CD14-positive monocyte (primary cell): ENCODE measurements at regions not wholly inside any gene's neighbourhood (a gene's known extent, or its start where the extent isn't known, plus 50 kb on each side); places are given as distances from the start of the nearest gene placed in this dataset.

ENCODE experiments used
- DNase-seq, 3 donors: peaks; one replicate each; pipeline ENCODE4 v3.0.0-alpha.2; 2011 to 2022
- H2AFZ ChIP-seq: 2 replicates; pipeline ENCODE4 v1.6.0; 2012; ENCODE audit warnings: mild to moderate bottlenecking, low read depth, low read length, inconsistent platforms; ENCODE audit not compliant: insufficient read depth, poor library complexity, severe bottlenecking
- H3K27ac ChIP-seq, 2 donors: 1 replicate in 1 of 2; 2 replicates in 1 of 2; pipeline ENCODE4 v1.5.1; 2012 to 2013; ENCODE audit warnings: low read length in 2 of 2, control low read depth in 1 of 2, inconsistent platforms in 1 of 2, low read depth in 1 of 2, mild to moderate bottlenecking in 1 of 2
- H3K27me3 ChIP-seq, 2 donors: one replicate each; pipeline versions ENCODE4 v1.6.0 to v1.6.1; 2011 to 2013; ENCODE audit warnings: low read length in 2 of 2; ENCODE audit not compliant: control insufficient read depth in 2 of 2, insufficient read depth in 2 of 2
- H3K36me3 ChIP-seq, 2 donors: replicated peaks in 1 of 2; 1 replicate in 1 of 2; 2 replicates in 1 of 2; pipeline versions ENCODE4 v1.5.1 to v1.6.1; 2012 to 2013; ENCODE audit warnings: low read length in 2 of 2, control low read depth in 1 of 2, inconsistent platforms in 1 of 2, mild to moderate bottlenecking in 1 of 2; ENCODE audit not compliant: insufficient read depth in 2 of 2, control insufficient read depth in 1 of 2
- H3K4me1 ChIP-seq, 2 donors: 1 replicate in 1 of 2; 2 replicates in 1 of 2; pipeline versions ENCODE4 v1.5.1 to v1.6.1; 2012 to 2013; ENCODE audit warnings: low read length in 2 of 2, control low read depth in 1 of 2, inconsistent platforms in 1 of 2, mild to moderate bottlenecking in 1 of 2, moderate library complexity in 1 of 2; ENCODE audit not compliant: insufficient read depth in 2 of 2, control insufficient read depth in 1 of 2
- H3K4me2 ChIP-seq: replicated peaks from 2 replicates; pipeline ENCODE3; 2012; ENCODE audit warnings: low read length, moderate library complexity, mild to moderate bottlenecking; ENCODE audit not compliant: poor library complexity, severe bottlenecking; ENCODE audit errors: extremely low read depth
- H3K4me3 ChIP-seq, 3 experiments: fragments of 200-600 bp in 1 of 3; sonication (generic) in 1 of 3; replicated peaks in 1 of 3; 1 replicate in 2 of 3; 2 replicates in 1 of 3; pipeline ENCODE4 v1.5.1; 2011 to 2013; ENCODE audit warnings: low read length in 3 of 3, mild to moderate bottlenecking in 3 of 3, control low read depth in 2 of 3, low read depth in 2 of 3, inconsistent platforms in 1 of 3, moderate library complexity in 1 of 3
- H3K79me2 ChIP-seq: 2 replicates; pipeline ENCODE4 v1.6.0; 2012; ENCODE audit warnings: mild to moderate bottlenecking, control low read depth, inconsistent platforms, low read length, moderate library complexity; ENCODE audit not compliant: insufficient read depth
- H3K9ac ChIP-seq: 2 replicates; pipeline ENCODE4 v1.6.0; 2017; ENCODE audit warnings: low read length, mild to moderate bottlenecking; ENCODE audit not compliant: insufficient read depth, poor library complexity, severe bottlenecking
- H3K9me3 ChIP-seq, 2 donors: replicated peaks in 1 of 2; 1 replicate in 1 of 2; 2 replicates in 1 of 2; pipeline versions ENCODE4 v1.5.1 to v1.6.1; 2012 to 2013; ENCODE audit warnings: low read length in 2 of 2, control low read depth in 1 of 2; ENCODE audit not compliant: control insufficient read depth in 1 of 2, insufficient read depth in 1 of 2
- H4K20me1 ChIP-seq: 2 replicates; pipeline ENCODE4 v1.6.0; 2012; ENCODE audit warnings: mild to moderate bottlenecking, low read length, control low read depth, moderate library complexity; ENCODE audit not compliant: insufficient read depth
- H3K27ac Mint-ChIP-seq, 7 donors: one replicate each; pipeline ENCODE4 v1.8.0; 2020; ENCODE audit warnings: mild to moderate bottlenecking in 7 of 7, mixed read lengths in 7 of 7, moderate library complexity in 6 of 7, inconsistent platforms in 2 of 7
- H3K27me3 Mint-ChIP-seq, 3 donors: one replicate each; pipeline ENCODE4 v1.8.0; 2021 to 2022; ENCODE audit warnings: low read depth in 3 of 3, mild to moderate bottlenecking in 3 of 3, mixed read lengths in 3 of 3, moderate library complexity in 3 of 3, inconsistent platforms in 1 of 3
- H3K36me3 Mint-ChIP-seq, 2 donors: one replicate each; pipeline ENCODE4 v1.8.0; 2020; ENCODE audit warnings: mixed read lengths in 2 of 2, inconsistent platforms in 1 of 2, mild to moderate bottlenecking in 1 of 2
- H3K4me1 Mint-ChIP-seq: one replicate; pipeline ENCODE4 v1.8.0; 2020; ENCODE audit warnings: mild to moderate bottlenecking, mixed read lengths
- H3K4me3 Mint-ChIP-seq, 2 donors: one replicate each; pipeline ENCODE4 v1.8.0; 2020; ENCODE audit warnings: mild to moderate bottlenecking in 2 of 2, mixed read lengths in 2 of 2, moderate library complexity in 1 of 2
- H3K9me3 Mint-ChIP-seq, 7 donors: one replicate each; pipeline ENCODE4 v1.8.0; 2020 to 2022; ENCODE audit warnings: mixed read lengths in 7 of 7, mild to moderate bottlenecking in 6 of 7, moderate library complexity in 6 of 7, inconsistent platforms in 2 of 7
- CTCF ChIP-seq: fragments of 200-600 bp; IDR thresholded peaks from one replicate; pipeline ENCODE4 v1.8.0; 2022; ENCODE audit warnings: antibody characterized with exemption, mild to moderate bottlenecking
- WGBS: methylation state at CpG from one replicate; pipeline ENCODE4 v1.1.5; 2013; ENCODE audit warnings: missing lambda C conversion rate; ENCODE audit not compliant: insufficient coverage; 5-methylcytosine and 5-hydroxymethylcytosine counted together
- intact Hi-C, 2 donors: fragments of 100-400 bp; cut with micrococcal nuclease; formaldehyde crosslinking; loops; one replicate each; pipeline versions ENCODE4 v1.15.0 to v1.15.1; 2023

GRCh38 chr3:177961784-177962183 lies 574.5 kb upstream of the KCNMB2 start:
- TF ChIP-seq CTCF, result no peak
- Mint-ChIP-seq H3K4me3 (no peak overlapping the region), H3K27me3 (no peaks in the 10 kb centered on the region), H3K4me1 (peaks cover 4% of the 10 kb centered on the region), H3K36me3 (no peaks in the 10 kb centered on the region), H3K27ac (no peak overlapping the region), H3K9me3 (peaks cover 0 to 2% (median 0%) of the 10 kb centered on the region in 7 donors)
- Histone ChIP-seq H4K20me1 (no peaks in the 10 kb centered on the region), H3K4me3 (no peak overlapping the region), H3K27ac (no peak overlapping the region), H2AFZ (no peak overlapping the region), H3K79me2 (no peaks in the 10 kb centered on the region), H3K36me3 (no peaks in the 10 kb centered on the region), H3K27me3 (no peaks in the 10 kb centered on the region), H3K4me2 (no peak overlapping the region), H3K4me1 (no peaks in the 10 kb centered on the region), H3K9me3 (no peaks in the 10 kb centered on the region), H3K9ac (no peak overlapping the region)
- intact Hi-C loops, result no loop called here
- no CpG with 5 or more reads among the region's 3 CpGs for WGBS
- no peak for DNase-seq

- WGBS, result 75% methylated on average over 1 of the region's 1 CpG
- Histone ChIP-seq H3K4me3 (no peak overlapping the region), H3K79me2 (no peaks in the 10 kb centered on the region), H3K4me2 (no peak overlapping the region), H3K27ac (no peak overlapping the region), H3K9ac (no peak overlapping the region), H3K9me3 (no peaks in the 10 kb centered on the region), H3K27me3 (no peaks in the 10 kb centered on the region), H4K20me1 (no peaks in the 10 kb centered on the region), H2AFZ (no peak overlapping the region), H3K36me3 (no peaks in the 10 kb centered on the region), H3K4me1 (no peaks in the 10 kb centered on the region)
- Mint-ChIP-seq H3K36me3 (no peaks in the 10 kb centered on the region), H3K27ac (no peak overlapping the region), H3K9me3 (peaks cover 0 to 7% (median 1%) of the 10 kb centered on the region in 7 donors), H3K4me3 (no peak overlapping the region), H3K27me3 (peaks cover 0 to 1% (median 0%) of the 10 kb centered on the region in 3 donors), H3K4me1 (no peaks in the 10 kb centered on the region)
- no peak for TF ChIP-seq CTCF
- DNase-seq, result no peak
- intact Hi-C loops, result no loop called here
Measured at GRCh38 chr3:177966493-177966892, 569.7 kb upstream of the KCNMB2 start.
